Tibial nerve (tissue), 3 donors: ENCODE measurements at regions not wholly inside any gene's neighbourhood (a gene's known extent, or its start where the extent isn't known, plus 50 kb on each side); places are given as distances from the start of the nearest gene placed in this dataset.

ENCODE experiments used
- POLR2A ChIP-seq, 2 donors: fragments of 450-650 bp; IDR thresholded peaks; one replicate each; pipeline ENCODE4 v1.6.1; 2017; ENCODE audit warnings: antibody characterized with exemption in 2 of 2, mild to moderate bottlenecking in 2 of 2, moderate library complexity in 2 of 2
- TF ChIP-seq, protein P1 (sequence below), 5 experiments: fragments of 200-600 bp in 3 of 5; fragments of 450-650 bp in 2 of 5; sonication (generic) in 3 of 5; IDR thresholded peaks; one replicate each; pipeline ENCODE4 v1.5.1; 2016 to 2019; ENCODE audit warnings: antibody characterized with exemption in 5 of 5, mild to moderate bottlenecking in 3 of 5, moderate library complexity in 2 of 5

DNA sequence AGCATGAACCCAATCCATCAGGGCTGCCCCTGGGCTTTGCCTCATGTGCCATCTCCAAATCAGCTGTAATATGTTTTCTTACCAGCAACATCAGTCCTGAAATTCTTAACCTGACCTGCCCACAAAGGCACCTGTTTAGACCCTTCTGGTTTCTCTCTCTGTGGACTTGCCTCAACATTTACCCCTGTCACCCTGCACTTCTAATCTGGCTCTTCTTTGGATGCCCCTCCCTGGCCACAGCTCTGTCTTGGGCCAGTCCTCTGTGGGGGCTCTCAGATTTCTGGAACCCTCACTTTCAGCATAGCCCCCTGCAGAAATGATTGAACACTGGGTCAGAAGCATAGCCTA lies 168.7 kb upstream of the STAC start:
- TF ChIP-seq, protein P1, sequence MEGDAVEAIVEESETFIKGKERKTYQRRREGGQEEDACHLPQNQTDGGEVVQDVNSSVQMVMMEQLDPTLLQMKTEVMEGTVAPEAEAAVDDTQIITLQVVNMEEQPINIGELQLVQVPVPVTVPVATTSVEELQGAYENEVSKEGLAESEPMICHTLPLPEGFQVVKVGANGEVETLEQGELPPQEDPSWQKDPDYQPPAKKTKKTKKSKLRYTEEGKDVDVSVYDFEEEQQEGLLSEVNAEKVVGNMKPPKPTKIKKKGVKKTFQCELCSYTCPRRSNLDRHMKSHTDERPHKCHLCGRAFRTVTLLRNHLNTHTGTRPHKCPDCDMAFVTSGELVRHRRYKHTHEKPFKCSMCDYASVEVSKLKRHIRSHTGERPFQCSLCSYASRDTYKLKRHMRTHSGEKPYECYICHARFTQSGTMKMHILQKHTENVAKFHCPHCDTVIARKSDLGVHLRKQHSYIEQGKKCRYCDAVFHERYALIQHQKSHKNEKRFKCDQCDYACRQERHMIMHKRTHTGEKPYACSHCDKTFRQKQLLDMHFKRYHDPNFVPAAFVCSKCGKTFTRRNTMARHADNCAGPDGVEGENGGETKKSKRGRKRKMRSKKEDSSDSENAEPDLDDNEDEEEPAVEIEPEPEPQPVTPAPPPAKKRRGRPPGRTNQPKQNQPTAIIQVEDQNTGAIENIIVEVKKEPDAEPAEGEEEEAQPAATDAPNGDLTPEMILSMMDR (IDR thresholded peaks at IDR 0.05): no peak
- TF ChIP-seq POLR2A (IDR thresholded peaks at IDR 0.05): no peak
